ENCODE measurements at regions not wholly inside any gene's neighbourhood (a gene's known extent, or its start where the extent isn't known, plus 50 kb on each side); places are given as distances from the start of the nearest gene placed in this dataset.

DNA sequence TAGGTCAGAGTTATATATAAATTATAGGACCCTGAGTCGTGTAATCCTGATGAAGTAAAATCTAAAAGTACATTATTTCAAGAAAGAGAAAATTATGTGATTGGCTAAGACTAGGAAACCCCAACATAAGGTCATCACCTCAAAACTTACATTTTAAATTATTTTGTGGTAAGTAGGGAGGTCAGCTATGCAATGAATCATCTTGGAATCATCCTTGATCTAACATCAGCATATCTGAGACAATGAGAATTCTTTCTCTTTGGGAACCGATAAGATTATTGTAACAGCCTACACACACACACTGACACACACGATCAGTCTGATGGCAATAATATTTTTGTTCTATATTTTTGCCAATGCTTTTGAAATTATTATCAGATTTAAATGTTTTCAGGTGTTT lies 904.8 kb upstream of the CHAC2 start:
- Histone ChIP-seq H3K4me3 (ENCODE audit: control insufficient read depth in 2 of 3, extremely low read depth in 1 of 3, insufficient read depth in 2 of 3, low read depth in 1 of 3, low read length in 3 of 3) (no peak overlapping the region), H3K79me2 (ENCODE audit: control insufficient read depth, insufficient read depth, low read length) (no peaks in the 10 kb centered on the region), H3K9me3 (ENCODE audit: control insufficient read depth, low read depth, low read length) (no peaks in the 10 kb centered on the region), H3K4me1 (ENCODE audit: control insufficient read depth, extremely low read depth, insufficient read depth, low read length) (no peaks in the 10 kb centered on the region), H3K9ac (ENCODE audit: control insufficient read depth, extremely low read depth, insufficient read depth, low read length) (no peak overlapping the region), H3K9me1 (ENCODE audit: control insufficient read depth, extremely low read depth, insufficient read depth, low read length) (no peaks in the 10 kb centered on the region), H3K36me3 (ENCODE audit: control insufficient read depth in 2 of 2, extremely low read depth in 1 of 2, insufficient read depth in 2 of 2, low read length in 2 of 2) (no peaks in the 10 kb centered on the region), H3K27ac (ENCODE audit: control insufficient read depth, insufficient read depth, low read length) (no peak overlapping the region), H2AFZ (ENCODE audit: control insufficient read depth, low read length) (no peak overlapping the region), H3K4me2 (ENCODE audit: control insufficient read depth, extremely low read depth, insufficient read depth, low read depth, low read length) (no peak overlapping the region), H4K20me1 (ENCODE audit: control insufficient read depth, extremely low read depth, insufficient read depth, low read length) (no peaks in the 10 kb centered on the region), H3K27me3 (ENCODE audit: control insufficient read depth, extremely low read depth, insufficient read depth, low read length) (no peaks in the 10 kb centered on the region)
- no peak for FAIRE-seq
- TF ChIP-seq EZH2 (IDR thresholded peaks at IDR 0.05; ENCODE audit: low read length): no peak
- TF ChIP-seq, protein P1, sequence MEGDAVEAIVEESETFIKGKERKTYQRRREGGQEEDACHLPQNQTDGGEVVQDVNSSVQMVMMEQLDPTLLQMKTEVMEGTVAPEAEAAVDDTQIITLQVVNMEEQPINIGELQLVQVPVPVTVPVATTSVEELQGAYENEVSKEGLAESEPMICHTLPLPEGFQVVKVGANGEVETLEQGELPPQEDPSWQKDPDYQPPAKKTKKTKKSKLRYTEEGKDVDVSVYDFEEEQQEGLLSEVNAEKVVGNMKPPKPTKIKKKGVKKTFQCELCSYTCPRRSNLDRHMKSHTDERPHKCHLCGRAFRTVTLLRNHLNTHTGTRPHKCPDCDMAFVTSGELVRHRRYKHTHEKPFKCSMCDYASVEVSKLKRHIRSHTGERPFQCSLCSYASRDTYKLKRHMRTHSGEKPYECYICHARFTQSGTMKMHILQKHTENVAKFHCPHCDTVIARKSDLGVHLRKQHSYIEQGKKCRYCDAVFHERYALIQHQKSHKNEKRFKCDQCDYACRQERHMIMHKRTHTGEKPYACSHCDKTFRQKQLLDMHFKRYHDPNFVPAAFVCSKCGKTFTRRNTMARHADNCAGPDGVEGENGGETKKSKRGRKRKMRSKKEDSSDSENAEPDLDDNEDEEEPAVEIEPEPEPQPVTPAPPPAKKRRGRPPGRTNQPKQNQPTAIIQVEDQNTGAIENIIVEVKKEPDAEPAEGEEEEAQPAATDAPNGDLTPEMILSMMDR (optimal IDR thresholded peaks at IDR 0.05 in 1 of 3, IDR thresholded peaks at IDR 0.05 in 1 of 3, conservative IDR thresholded peaks at IDR 0.05 in 1 of 3; ENCODE audit: extremely low read depth in 1 of 3, insufficient read depth in 2 of 3, low read length in 3 of 3): no peak
- no peak for DNase-seq (ENCODE audit: low read depth, low spot score)
- dilution Hi-C loops (cut with MboI; ENCODE audit: extremely low pct_ligation_motif_present, low sequenced_read_pairs): no loop called here

DNA sequence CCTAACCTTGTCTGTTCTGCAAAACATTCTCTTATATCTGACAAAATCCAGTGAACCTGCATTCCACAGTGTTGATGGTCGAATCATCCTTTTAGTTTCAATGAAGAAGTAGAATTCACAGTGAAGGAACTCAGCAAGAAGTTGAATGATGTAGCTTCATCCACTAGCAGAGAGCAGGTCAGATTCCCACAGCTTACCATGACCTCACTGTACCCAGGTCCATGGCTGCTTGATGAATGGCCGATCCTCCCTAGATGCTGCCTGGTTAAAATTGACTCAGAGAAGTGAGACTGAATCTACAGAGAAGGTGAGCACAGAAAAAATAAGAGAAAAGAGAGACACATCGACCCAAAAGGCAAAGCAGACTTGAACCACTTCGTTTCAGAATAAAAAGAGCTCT lies 906.0 kb upstream of the CHAC2 start:
- no peak for FAIRE-seq
- DNase-seq (ENCODE audit: low read depth, low spot score): no peak
- Histone ChIP-seq H3K36me3 (ENCODE audit: control insufficient read depth in 2 of 2, extremely low read depth in 1 of 2, insufficient read depth in 2 of 2, low read length in 2 of 2) (no peaks in the 10 kb centered on the region), H3K4me1 (ENCODE audit: control insufficient read depth, extremely low read depth, insufficient read depth, low read length) (no peaks in the 10 kb centered on the region), H3K9me1 (ENCODE audit: control insufficient read depth, extremely low read depth, insufficient read depth, low read length) (no peaks in the 10 kb centered on the region), H3K9ac (ENCODE audit: control insufficient read depth, extremely low read depth, insufficient read depth, low read length) (no peak overlapping the region), H3K4me2 (ENCODE audit: control insufficient read depth, extremely low read depth, insufficient read depth, low read depth, low read length) (no peak overlapping the region), H3K9me3 (ENCODE audit: control insufficient read depth, low read depth, low read length) (no peaks in the 10 kb centered on the region), H3K27me3 (ENCODE audit: control insufficient read depth, extremely low read depth, insufficient read depth, low read length) (no peaks in the 10 kb centered on the region), H4K20me1 (ENCODE audit: control insufficient read depth, extremely low read depth, insufficient read depth, low read length) (no peaks in the 10 kb centered on the region), H3K4me3 (ENCODE audit: control insufficient read depth in 2 of 3, extremely low read depth in 1 of 3, insufficient read depth in 2 of 3, low read depth in 1 of 3, low read length in 3 of 3) (no peak overlapping the region), H2AFZ (ENCODE audit: control insufficient read depth, low read length) (no peak overlapping the region), H3K27ac (ENCODE audit: control insufficient read depth, insufficient read depth, low read length) (no peak overlapping the region), H3K79me2 (ENCODE audit: control insufficient read depth, insufficient read depth, low read length) (no peaks in the 10 kb centered on the region)
- dilution Hi-C loops (cut with MboI; ENCODE audit: extremely low pct_ligation_motif_present, low sequenced_read_pairs): no loop called here
- TF ChIP-seq, protein P1 (optimal IDR thresholded peaks at IDR 0.05 in 1 of 3, IDR thresholded peaks at IDR 0.05 in 1 of 3, conservative IDR thresholded peaks at IDR 0.05 in 1 of 3; ENCODE audit: extremely low read depth in 1 of 3, insufficient read depth in 2 of 3, low read length in 3 of 3): no peak
- TF ChIP-seq EZH2 (IDR thresholded peaks at IDR 0.05; ENCODE audit: low read length): no peak
